ENCODE measurements at regions not wholly inside any gene's neighbourhood (a gene's known extent, or its start where the extent isn't known, plus 50 kb on each side); places are given as distances from the start of the nearest gene placed in this dataset.

- Histone ChIP-seq H3K4me3 (ENCODE audit: insufficient read depth, low read depth, low read length) (no peak overlapping the region), H4K5ac (ENCODE audit: low read depth, low read length) (no peak overlapping the region), H3K9me3 (ENCODE audit: control insufficient read depth, insufficient read depth, low read length) (no peaks in the 10 kb centered on the region), H2BK120ac (ENCODE audit: low read depth, low read length) (no peak overlapping the region), H2AFZ (replicated peaks; ENCODE audit: low read length, poor library complexity) (no peak overlapping the region), H3K27me3 (ENCODE audit: control insufficient read depth, insufficient read depth, low read length) (no peaks in the 10 kb centered on the region), H3K9me1 (ENCODE audit: insufficient read depth, low read length) (no peaks in the 10 kb centered on the region), H4K20me1 (ENCODE audit: insufficient read depth, low read length) (no peaks in the 10 kb centered on the region), H4K8ac (ENCODE audit: low read depth in 2 of 2, low read length in 2 of 2) (no peak overlapping the region), H4K91ac (ENCODE audit: insufficient read depth, low read depth, low read length) (no peak overlapping the region), H2AK5ac (ENCODE audit: low read depth, low read length) (no peak overlapping the region), H3K23ac (ENCODE audit: low read depth, low read length) (no peak overlapping the region), H2BK15ac (ENCODE audit: low read depth, low read length) (no peak overlapping the region), H3K27ac (ENCODE audit: insufficient read depth, low read length) (no peak overlapping the region), H3K79me1 (ENCODE audit: low read depth in 1 of 2, low read length in 2 of 2) (no peaks in the 10 kb centered on the region), H3K9ac (ENCODE audit: low read depth, low read length) (no peak overlapping the region), H2BK5ac (ENCODE audit: low read depth, low read length, poor library complexity, severe bottlenecking) (no peak overlapping the region), H2BK20ac (ENCODE audit: low read depth, low read length) (no peak overlapping the region), H3K18ac (ENCODE audit: low read depth, low read length) (no peak overlapping the region), H3K56ac (ENCODE audit: extremely low read depth, insufficient read depth, low read length) (no peak overlapping the region), H3K4ac (ENCODE audit: low read depth, low read length) (no peak overlapping the region), H3K14ac (replicated peaks; ENCODE audit: low read depth, low read length) (no peak overlapping the region), H3K36me3 (ENCODE audit: control insufficient read depth, insufficient read depth, low read length) (no peaks in the 10 kb centered on the region), H2AK9ac (replicated peaks; ENCODE audit: low read depth, low read length, poor library complexity) (no peak overlapping the region), H3K4me2 (ENCODE audit: low read depth, low read length) (no peak overlapping the region), H3K4me1 (ENCODE audit: control insufficient read depth, insufficient read depth, low read length) (no peaks in the 10 kb centered on the region)
- dilution Hi-C loops (cut with HindIII; ENCODE audit: low sequenced_read_pairs, unreplicated experiment) (no loop called here), intact Hi-C loops (cut with micrococcal nuclease) (loop anchor here (5.0 to 10.0 kb wide), 3 partner anchors 203 to 1283 kb away; no protein-coding TSS in a partner anchor), in situ Hi-C loops (cut with MboI; ENCODE audit: low sequenced_read_pairs) (no loop called here)
- ATAC-seq (ENCODE audit: low read depth) (peak; percentile 51), DNase-seq (peak; percentile 35)
- TF ChIP-seq BHLHE40 (IDR thresholded peaks at IDR 0.05; ENCODE audit: low read depth, low read length) = no peak
- no peak for TF ChIP-seq MAZ (IDR thresholded peaks at IDR 0.05; ENCODE audit: borderline replicate concordance, low read depth, low read length)
- no peak for TF ChIP-seq CEBPB (IDR thresholded peaks at IDR 0.05; ENCODE audit: low read depth, low read length)
- TF ChIP-seq SMC3 (IDR thresholded peaks at IDR 0.05; ENCODE audit: low read depth, low read length) = peak; percentile 76
- no peak for TF ChIP-seq ELK1 (IDR thresholded peaks at IDR 0.05; ENCODE audit: borderline replicate concordance, low read depth, low read length)
- no peak for TF ChIP-seq RCOR1 (IDR thresholded peaks at IDR 0.05; ENCODE audit: insufficient replicate concordance, low read length)
- no peak for TF ChIP-seq CHD1 (IDR thresholded peaks at IDR 0.05; ENCODE audit: low read depth, low read length)
- TF ChIP-seq POLR2A (IDR thresholded peaks at IDR 0.05; ENCODE audit: low read depth, low read length) = no peak
- TF ChIP-seq RAD21 (IDR thresholded peaks at IDR 0.05; ENCODE audit: low read length) = peak; percentile 81
- no peak for TF ChIP-seq MXI1 (IDR thresholded peaks at IDR 0.05; ENCODE audit: borderline replicate concordance, low read depth, low read length)
- TF ChIP-seq CTCF (conservative IDR thresholded peaks at IDR 0.05; ENCODE audit: low read depth, low read length) = peak; percentile 78
- TF ChIP-seq RFX5 (IDR thresholded peaks at IDR 0.05; ENCODE audit: low read depth, low read length) = no peak
- TF ChIP-seq MAFK (IDR thresholded peaks at IDR 0.05; ENCODE audit: low read depth, low read length) = no peak
- no peak for TF ChIP-seq USF2 (IDR thresholded peaks at IDR 0.05; ENCODE audit: low read depth, low read length)
- CTCF ChIA-PET = interaction anchor here (0.6 to 1.1 kb wide), 2 partner anchors 126 to 1907 kb away, joined by 3 read pairs; no protein-coding TSS in a partner anchor
- WGBS, 2 experiments (ENCODE audit: extremely low coverage in 2 of 2, insufficient read length in 1 of 2) = no CpG with 5 or more reads among the region's 2 CpGs
- POLR2A ChIA-PET (ENCODE audit: unreplicated experiment) = no interaction called here
- no TSS peak for BruUV-seq (replicated peaks)
Observed at GRCh38 chr4:130359542-130359941, 1263.6 kb downstream of the C4orf33 start.

Data from IMR-90 (cell line).